PC-9 (cell line): ENCODE measurements at regions not wholly inside any gene's neighbourhood (a gene's known extent, or its start where the extent isn't known, plus 50 kb on each side); places are given as distances from the start of the nearest gene placed in this dataset.

Experiments used
- BruUV-seq: library from RNA; stranded (reverse); fragments of 400-500 nt; replicated peaks from 2 replicates; lab custom pipeline; 2021; lab: Mats Ljungman, UMichigan
- CTCF ChIA-PET: fragments of 300-600 bp; sonication (Branson Sonifier 250); formaldehyde crosslinking; loops from one replicate; lab custom pipeline; 2022; ENCODE audit warnings: antibody characterized with exemption; lab: Charles Lee
- POLR2A ChIA-PET: fragments of 300-600 bp; sonication (Branson Sonifier 250); formaldehyde crosslinking; loops from one replicate; lab custom pipeline; 2022; ENCODE audit warnings: antibody characterized with exemption; ENCODE audit not compliant: unreplicated experiment; lab: Charles Lee
- DNase-seq, 2 experiments: peaks; one replicate each; pipeline versions ENCODE4 v3.0.0 to v3.0.0-alpha.2; 2015 to 2022; ENCODE audit warnings: mixed read lengths in 1 of 2
- H2AFZ ChIP-seq: fragments of 200-600 bp; sonication (generic); 2 replicates; pipeline ENCODE4 v1.8.1; 2017; ENCODE audit warnings: antibody characterized with exemption
- H3F3A ChIP-seq: fragments of 200-600 bp; sonication (generic); 2 replicates; pipeline ENCODE4 v1.8.1; 2017; ENCODE audit warnings: antibody characterized with exemption, mild to moderate bottlenecking, low read depth; ENCODE audit not compliant: insufficient read depth
- H3K27ac ChIP-seq: fragments of 200-600 bp; sonication (generic); 2 replicates; pipeline ENCODE4 v1.6.1; 2016; ENCODE audit warnings: mixed run types
- H3K27me3 ChIP-seq: fragments of 200-600 bp; sonication (generic); 2 replicates; pipeline ENCODE4 v1.6.1; 2016; ENCODE audit warnings: low read depth, mixed run types; ENCODE audit not compliant: insufficient read depth
- H3K36me3 ChIP-seq: fragments of 200-600 bp; sonication (generic); 2 replicates; pipeline ENCODE4 v1.6.1; 2016; ENCODE audit warnings: low read depth, mixed run types
- H3K4me1 ChIP-seq: fragments of 200-600 bp; sonication (generic); replicated peaks from 2 replicates; pipeline ENCODE4 v1.6.1; 2016; ENCODE audit warnings: mixed run types; ENCODE audit not compliant: insufficient read depth
- H3K4me2 ChIP-seq: fragments of 200-600 bp; sonication (generic); 2 replicates; pipeline ENCODE4 v1.6.1; 2017; ENCODE audit warnings: mixed run types
- H3K4me3 ChIP-seq: fragments of 200-600 bp; sonication (generic); 2 replicates; pipeline ENCODE4 v1.6.1; 2016; ENCODE audit warnings: mixed run types
- H3K79me2 ChIP-seq: fragments of 200-600 bp; sonication (generic); 2 replicates; pipeline ENCODE4 v1.6.1; 2017; ENCODE audit warnings: low read depth, mixed run types
- H3K9me2 ChIP-seq: fragments of 200-600 bp; sonication (generic); 2 replicates; pipeline ENCODE4 v1.8.1; 2017; ENCODE audit warnings: mild to moderate bottlenecking; ENCODE audit not compliant: insufficient read depth
- H3K9me3 ChIP-seq: fragments of 200-600 bp; sonication (generic); 2 replicates; pipeline ENCODE4 v1.8.1; 2016; ENCODE audit warnings: low read depth; ENCODE audit not compliant: insufficient read depth
- H4K20me1 ChIP-seq: fragments of 200-600 bp; sonication (generic); 2 replicates; pipeline ENCODE4 v1.8.1; 2017; ENCODE audit not compliant: insufficient read depth
- CTCF ChIP-seq: fragments of 200-600 bp; sonication (generic); conservative IDR thresholded peaks from 2 replicates; pipeline ENCODE4 v1.6.1; 2017; ENCODE audit warnings: mixed run types, antibody characterized with exemption, mild to moderate bottlenecking, moderate library complexity
- EZH2 ChIP-seq: fragments of 200-600 bp; sonication (generic); IDR thresholded peaks from 2 replicates; pipeline ENCODE4 v1.8.0; 2017; ENCODE audit warnings: antibody characterized with exemption, low read depth
- intact Hi-C: fragments of 100-400 bp; cut with micrococcal nuclease; formaldehyde crosslinking; loops from one replicate; pipeline ENCODE4 v1.10.0; 2022; ENCODE audit not compliant: unreplicated experiment

- Histone ChIP-seq H3K79me2 (no peaks in the 10 kb centered on the region), H4K20me1 (no peaks in the 10 kb centered on the region), H3K27ac (no peak overlapping the region), H3K4me2 (no peak overlapping the region), H3K4me3 (no peak overlapping the region), H3F3A (no peaks in the 10 kb centered on the region), H3K9me3 (no peaks in the 10 kb centered on the region), H2AFZ (no peak overlapping the region), H3K27me3 (peaks cover 96% of the 10 kb centered on the region), H3K36me3 (no peaks in the 10 kb centered on the region), H3K9me2 (no peaks in the 10 kb centered on the region), H3K4me1 (no peaks in the 10 kb centered on the region)
- CTCF ChIA-PET: no interaction called here
- no TSS peak for BruUV-seq
- no peak for DNase-seq
- POLR2A ChIA-PET: no interaction called here
- TF ChIP-seq EZH2: no peak
- TF ChIP-seq CTCF: no peak
- intact Hi-C loops: no loop called here
These were observed 62.7 kb upstream of the RNF32 start for GRCh38 chr7:156577645-156578577.

- CTCF ChIA-PET: no interaction called here
- no peak for DNase-seq
- Histone ChIP-seq H3K4me3 (no peak overlapping the region), H3K27ac (no peak overlapping the region), H3K79me2 (no peaks in the 10 kb centered on the region), H2AFZ (no peak overlapping the region), H3K9me3 (no peaks in the 10 kb centered on the region), H3K36me3 (no peaks in the 10 kb centered on the region), H3F3A (no peaks in the 10 kb centered on the region), H3K9me2 (no peaks in the 10 kb centered on the region), H4K20me1 (no peaks in the 10 kb centered on the region), H3K4me2 (no peak overlapping the region), H3K27me3 (peaks cover 98% of the 10 kb centered on the region), H3K4me1 (no peaks in the 10 kb centered on the region)
- BruUV-seq: no TSS peak
- POLR2A ChIA-PET: no interaction called here
- TF ChIP-seq CTCF (no peak), EZH2 (no peak)
- intact Hi-C loops: no loop called here
These were observed 64.1 kb upstream of the RNF32 start for GRCh38 chr7:156576216-156577058.

GRCh38 chr7:156568258-156568657, 72.3 kb upstream of the RNF32 start:
- TF ChIP-seq EZH2 (no peak), CTCF (no peak)
- no peak for DNase-seq
- Histone ChIP-seq H3K36me3 (no peaks in the 10 kb centered on the region), H3K4me1 (no peaks in the 10 kb centered on the region), H2AFZ (no peak overlapping the region), H3K9me2 (no peaks in the 10 kb centered on the region), H3K9me3 (no peaks in the 10 kb centered on the region), H3K27ac (no peak overlapping the region), H3K4me3 (no peak overlapping the region), H3K27me3 (peaks cover 55% of the 10 kb centered on the region), H3F3A (no peaks in the 10 kb centered on the region), H3K4me2 (no peak overlapping the region), H4K20me1 (no peaks in the 10 kb centered on the region), H3K79me2 (no peaks in the 10 kb centered on the region)
- intact Hi-C loops: no loop called here
- ChIA-PET POLR2A (no interaction called here), CTCF (no interaction called here)
- no TSS peak for BruUV-seq
